Type B pancreatic cell (in vitro differentiated cells): ENCODE measurements at regions not wholly inside any gene's neighbourhood (a gene's known extent, or its start where the extent isn't known, plus 50 kb on each side); places are given as distances from the start of the nearest gene placed in this dataset.

Experiments
- DNase-seq: peaks from one replicate; pipeline ENCODE4 v3.0.0; 2021; ENCODE audit warnings: mixed read lengths; ENCODE audit not compliant: unreplicated experiment; ENCODE audit errors: extremely low spot score
- H3K27ac Mint-ChIP-seq: 2 replicates; pipeline ENCODE4 v1.8.0; 2021; ENCODE audit warnings: mild to moderate bottlenecking, mixed read lengths
- H3K27me3 Mint-ChIP-seq: 2 replicates; pipeline ENCODE4 v1.8.0; 2021; ENCODE audit warnings: mixed read lengths
- H3K36me3 Mint-ChIP-seq: 2 replicates; pipeline ENCODE4 v1.8.0; 2021; ENCODE audit warnings: mixed read lengths
- H3K4me1 Mint-ChIP-seq: one replicate; pipeline ENCODE4 v1.8.0; 2021; ENCODE audit warnings: mixed read lengths; ENCODE audit not compliant: unreplicated experiment
- H3K4me3 Mint-ChIP-seq: 2 replicates; pipeline ENCODE4 v1.8.0; 2021; ENCODE audit warnings: mild to moderate bottlenecking, mixed read lengths
- H3K9me3 Mint-ChIP-seq: 2 replicates; pipeline ENCODE4 v1.8.0; 2021; ENCODE audit warnings: mixed read lengths
- TF ChIP-seq, protein P1 (sequence below): fragments of 200-600 bp; sonication (generic); conservative IDR thresholded peaks from 2 replicates; pipeline ENCODE4 v1.5.0; 2021; ENCODE audit warnings: antibody characterized with exemption, mild to moderate bottlenecking

DNA sequence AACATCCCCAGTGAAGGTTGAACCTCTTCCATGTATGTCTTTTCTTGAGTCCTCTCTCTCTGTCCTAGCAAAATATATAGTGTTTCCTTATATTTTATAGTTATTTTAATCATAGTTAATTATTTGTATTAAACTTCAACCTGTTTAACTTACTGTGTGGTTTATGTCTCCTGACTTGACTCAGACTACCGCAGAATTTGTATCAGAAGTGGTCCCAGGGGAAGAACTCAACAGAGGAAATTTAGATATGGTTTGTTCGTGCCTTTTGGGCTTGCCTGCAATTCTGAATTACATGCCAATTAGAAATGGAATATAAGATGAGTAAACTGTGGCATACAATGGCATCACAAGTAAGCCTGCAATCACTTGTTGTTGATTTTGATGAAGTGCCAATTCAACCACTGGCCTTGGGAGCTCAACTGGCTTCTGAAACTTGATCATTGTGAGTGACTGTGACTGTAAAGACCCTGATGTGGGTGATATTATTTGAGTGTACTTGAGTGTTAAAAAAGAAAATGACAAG, 1459.5 kb upstream of the PCDH20 start:
- no peaks in the 10 kb centered on the region for H3K27me3 Mint-ChIP-seq
- TF ChIP-seq, protein P1, sequence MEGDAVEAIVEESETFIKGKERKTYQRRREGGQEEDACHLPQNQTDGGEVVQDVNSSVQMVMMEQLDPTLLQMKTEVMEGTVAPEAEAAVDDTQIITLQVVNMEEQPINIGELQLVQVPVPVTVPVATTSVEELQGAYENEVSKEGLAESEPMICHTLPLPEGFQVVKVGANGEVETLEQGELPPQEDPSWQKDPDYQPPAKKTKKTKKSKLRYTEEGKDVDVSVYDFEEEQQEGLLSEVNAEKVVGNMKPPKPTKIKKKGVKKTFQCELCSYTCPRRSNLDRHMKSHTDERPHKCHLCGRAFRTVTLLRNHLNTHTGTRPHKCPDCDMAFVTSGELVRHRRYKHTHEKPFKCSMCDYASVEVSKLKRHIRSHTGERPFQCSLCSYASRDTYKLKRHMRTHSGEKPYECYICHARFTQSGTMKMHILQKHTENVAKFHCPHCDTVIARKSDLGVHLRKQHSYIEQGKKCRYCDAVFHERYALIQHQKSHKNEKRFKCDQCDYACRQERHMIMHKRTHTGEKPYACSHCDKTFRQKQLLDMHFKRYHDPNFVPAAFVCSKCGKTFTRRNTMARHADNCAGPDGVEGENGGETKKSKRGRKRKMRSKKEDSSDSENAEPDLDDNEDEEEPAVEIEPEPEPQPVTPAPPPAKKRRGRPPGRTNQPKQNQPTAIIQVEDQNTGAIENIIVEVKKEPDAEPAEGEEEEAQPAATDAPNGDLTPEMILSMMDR, result no peak
- H3K4me3 Mint-ChIP-seq, result no peak overlapping the region
- no peaks in the 10 kb centered on the region for H3K36me3 Mint-ChIP-seq
- DNase-seq, result no peak
- no peaks in the 10 kb centered on the region for H3K9me3 Mint-ChIP-seq
- no peaks in the 10 kb centered on the region for H3K4me1 Mint-ChIP-seq
- H3K27ac Mint-ChIP-seq, result no peak overlapping the region

DNA sequence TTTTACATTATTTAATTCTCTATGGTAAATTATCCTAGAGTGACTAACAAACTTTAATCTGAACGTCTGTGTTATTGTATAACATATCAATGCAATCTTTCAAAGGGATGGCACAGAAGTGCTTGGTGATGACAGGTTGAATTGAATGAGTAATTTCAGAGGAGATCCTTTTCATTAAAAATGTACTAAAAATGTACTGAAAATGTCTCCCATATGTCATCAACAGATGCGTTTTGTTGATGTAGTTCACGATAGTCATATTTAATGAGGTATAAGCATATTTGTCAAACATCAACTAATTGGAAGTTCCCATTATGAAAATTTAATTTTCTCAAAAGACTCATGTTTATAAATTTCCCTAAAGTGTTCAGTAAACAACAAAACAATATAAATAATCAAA, 1434.7 kb upstream of the PCDH20 start:
- no peak for DNase-seq
- TF ChIP-seq, protein P1, result no peak
- H3K27ac Mint-ChIP-seq, result no peak overlapping the region
- H3K4me3 Mint-ChIP-seq, result no peak overlapping the region
- H3K36me3 Mint-ChIP-seq, result no peaks in the 10 kb centered on the region
- no peaks in the 10 kb centered on the region for H3K27me3 Mint-ChIP-seq
- no peaks in the 10 kb centered on the region for H3K4me1 Mint-ChIP-seq
- H3K9me3 Mint-ChIP-seq, result no peaks in the 10 kb centered on the region

DNA sequence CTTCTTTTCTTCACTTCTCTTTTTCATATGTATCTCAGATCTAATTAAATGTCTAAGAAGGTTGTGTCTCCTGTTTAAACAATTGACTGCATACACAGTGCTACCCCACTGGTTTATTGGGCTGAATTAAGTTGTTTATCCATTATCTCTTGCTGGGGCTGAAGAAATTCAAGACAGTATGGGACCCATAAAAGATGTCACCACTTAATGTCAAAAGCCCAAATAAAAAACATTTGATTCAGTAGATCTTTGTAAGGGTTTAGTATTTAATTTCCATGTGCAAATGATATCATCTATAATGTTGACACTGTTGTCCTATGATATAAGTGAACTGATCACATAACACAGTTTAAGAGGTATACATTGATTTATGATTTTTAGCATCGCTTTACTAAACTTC, 1431.9 kb upstream of the PCDH20 start:
- no peaks in the 10 kb centered on the region for H3K36me3 Mint-ChIP-seq
- no peaks in the 10 kb centered on the region for H3K4me1 Mint-ChIP-seq
- H3K4me3 Mint-ChIP-seq, result no peak overlapping the region
- H3K9me3 Mint-ChIP-seq, result no peaks in the 10 kb centered on the region
- no peak for DNase-seq
- no peak overlapping the region for H3K27ac Mint-ChIP-seq
- TF ChIP-seq, protein P1, result no peak
- peaks cover 6% of the 10 kb centered on the region for H3K27me3 Mint-ChIP-seq

DNA sequence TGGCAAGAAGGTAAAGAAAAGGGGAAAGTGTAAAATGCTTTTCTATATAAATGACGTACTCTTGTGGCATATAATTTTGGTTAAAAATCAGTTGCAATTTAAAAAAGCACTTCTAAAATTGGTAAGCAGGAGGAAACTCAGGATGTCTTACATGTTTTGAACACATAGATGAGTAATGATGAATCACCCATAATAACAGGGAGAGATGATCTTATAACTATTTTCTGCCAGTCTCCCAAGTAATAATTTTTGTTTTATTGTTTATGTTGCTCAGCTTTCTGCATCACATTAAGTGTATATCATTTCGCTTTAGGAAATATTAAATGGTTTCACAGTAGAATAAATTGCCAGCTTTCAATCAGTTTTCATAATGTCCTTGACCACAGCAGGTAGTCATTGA, 1430.7 kb upstream of the PCDH20 start:
- H3K4me1 Mint-ChIP-seq, result no peaks in the 10 kb centered on the region
- no peak overlapping the region for H3K27ac Mint-ChIP-seq
- no peaks in the 10 kb centered on the region for H3K36me3 Mint-ChIP-seq
- no peak for DNase-seq
- peaks cover 6% of the 10 kb centered on the region for H3K27me3 Mint-ChIP-seq
- no peaks in the 10 kb centered on the region for H3K9me3 Mint-ChIP-seq
- TF ChIP-seq, protein P1, result no peak
- H3K4me3 Mint-ChIP-seq, result no peak overlapping the region

- TF ChIP-seq, protein P1, result no peak
- Mint-ChIP-seq H3K36me3 (no peaks in the 10 kb centered on the region), H3K4me3 (no peak overlapping the region), H3K27me3 (peaks cover 8% of the 10 kb centered on the region), H3K4me1 (no peaks in the 10 kb centered on the region), H3K27ac (no peak overlapping the region), H3K9me3 (no peaks in the 10 kb centered on the region)
- DNase-seq, result no peak
Observed at GRCh38 chr13:62839338-62839737, 1423.7 kb upstream of the PCDH20 start.

DNA sequence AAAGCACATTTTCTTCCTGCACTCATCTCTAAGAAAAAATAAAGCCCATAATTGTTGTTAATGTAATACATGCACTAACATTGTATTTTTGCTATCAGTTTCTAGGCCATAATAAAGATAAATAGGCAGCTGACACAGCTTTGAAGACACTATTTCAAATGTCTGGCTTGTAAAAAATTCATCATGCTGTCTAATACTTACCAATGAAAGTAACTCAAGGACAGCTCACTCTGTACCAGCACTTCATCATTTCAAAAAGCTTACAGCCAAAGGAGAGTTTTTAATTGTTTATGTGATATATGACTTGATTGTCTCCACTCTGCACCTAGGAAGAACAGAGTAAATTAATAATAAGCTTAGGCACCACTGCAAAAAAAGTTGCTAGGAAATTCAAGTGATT, 1423.3 kb upstream of the PCDH20 start:
- no peaks in the 10 kb centered on the region for H3K9me3 Mint-ChIP-seq
- no peaks in the 10 kb centered on the region for H3K36me3 Mint-ChIP-seq
- H3K4me3 Mint-ChIP-seq, result no peak overlapping the region
- H3K27me3 Mint-ChIP-seq, result peaks cover 5% of the 10 kb centered on the region
- TF ChIP-seq, protein P1, result no peak
- H3K27ac Mint-ChIP-seq, result no peak overlapping the region
- H3K4me1 Mint-ChIP-seq, result no peaks in the 10 kb centered on the region
- DNase-seq, result no peak
